RWPE2 (cell line): ENCODE measurements at regions not wholly inside any gene's neighbourhood (a gene's known extent, or its start where the extent isn't known, plus 50 kb on each side); places are given as distances from the start of the nearest gene placed in this dataset.

Experiments
- ATAC-seq: fragments of 200-7000 bp; cut with Tn5 transposase; 3 replicates; pipeline ENCODE4 v1.9.1; 2021; ENCODE audit warnings: low read depth
- DNase-seq: peaks from one replicate; pipeline ENCODE4 v3.0.0-alpha.2; 2020; ENCODE audit warnings: low spot score
- H3K27ac ChIP-seq: fragments of 450-650 bp; 2 replicates; pipeline ENCODE4 v1.5.1; 2017; ENCODE audit warnings: mild to moderate bottlenecking; ENCODE audit not compliant: poor library complexity, severe bottlenecking
- H3K27me3 ChIP-seq: fragments of 250-450 bp; sonication (Bioruptor Pico); 2 replicates; pipeline ENCODE4 v1.5.1; 2021; ENCODE audit warnings: mild to moderate bottlenecking, moderate library complexity; ENCODE audit not compliant: insufficient read depth, poor library complexity, severe bottlenecking
- H3K36me3 ChIP-seq: fragments of 250-450 bp; sonication (Bioruptor Pico); 2 replicates; pipeline ENCODE4 v1.5.1; 2020; ENCODE audit warnings: low read depth, mild to moderate bottlenecking, moderate library complexity
- H3K4me1 ChIP-seq: fragments of 250-450 bp; sonication (Bioruptor Pico); 2 replicates; pipeline ENCODE4 v1.5.1; 2021; ENCODE audit warnings: mild to moderate bottlenecking, moderate library complexity; ENCODE audit not compliant: insufficient read depth, poor library complexity, severe bottlenecking
- H3K4me3 ChIP-seq: fragments of 250-450 bp; sonication (Bioruptor Pico); 2 replicates; pipeline ENCODE4 v1.5.1; 2021; ENCODE audit warnings: mild to moderate bottlenecking, moderate library complexity; ENCODE audit not compliant: severe bottlenecking
- H3K9me3 ChIP-seq: fragments of 250-450 bp; sonication (Bioruptor Pico); 2 replicates; pipeline ENCODE4 v1.5.1; 2021; ENCODE audit warnings: mild to moderate bottlenecking, moderate library complexity; ENCODE audit not compliant: severe bottlenecking
- TF ChIP-seq, protein P1 (sequence below): fragments of 450-650 bp; IDR thresholded peaks from one replicate; pipeline ENCODE4 v1.5.1; 2017; ENCODE audit warnings: mild to moderate bottlenecking, moderate library complexity; ENCODE audit not compliant: poor library complexity, severe bottlenecking

GRCh38 chr2:187985195-187985594, 306.5 kb upstream of the GULP1 start:
- TF ChIP-seq, protein P1, sequence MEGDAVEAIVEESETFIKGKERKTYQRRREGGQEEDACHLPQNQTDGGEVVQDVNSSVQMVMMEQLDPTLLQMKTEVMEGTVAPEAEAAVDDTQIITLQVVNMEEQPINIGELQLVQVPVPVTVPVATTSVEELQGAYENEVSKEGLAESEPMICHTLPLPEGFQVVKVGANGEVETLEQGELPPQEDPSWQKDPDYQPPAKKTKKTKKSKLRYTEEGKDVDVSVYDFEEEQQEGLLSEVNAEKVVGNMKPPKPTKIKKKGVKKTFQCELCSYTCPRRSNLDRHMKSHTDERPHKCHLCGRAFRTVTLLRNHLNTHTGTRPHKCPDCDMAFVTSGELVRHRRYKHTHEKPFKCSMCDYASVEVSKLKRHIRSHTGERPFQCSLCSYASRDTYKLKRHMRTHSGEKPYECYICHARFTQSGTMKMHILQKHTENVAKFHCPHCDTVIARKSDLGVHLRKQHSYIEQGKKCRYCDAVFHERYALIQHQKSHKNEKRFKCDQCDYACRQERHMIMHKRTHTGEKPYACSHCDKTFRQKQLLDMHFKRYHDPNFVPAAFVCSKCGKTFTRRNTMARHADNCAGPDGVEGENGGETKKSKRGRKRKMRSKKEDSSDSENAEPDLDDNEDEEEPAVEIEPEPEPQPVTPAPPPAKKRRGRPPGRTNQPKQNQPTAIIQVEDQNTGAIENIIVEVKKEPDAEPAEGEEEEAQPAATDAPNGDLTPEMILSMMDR = no peak
- H3K4me3 ChIP-seq = no peak overlapping the region
- DNase-seq (no peak), ATAC-seq (no peak)
- no peaks in the 10 kb centered on the region for H3K36me3 ChIP-seq
- H3K27ac ChIP-seq = no peak overlapping the region
- peaks cover 3% of the 10 kb centered on the region for H3K4me1 ChIP-seq
- H3K9me3 ChIP-seq = no peaks in the 10 kb centered on the region
- H3K27me3 ChIP-seq = no peaks in the 10 kb centered on the region

DNA sequence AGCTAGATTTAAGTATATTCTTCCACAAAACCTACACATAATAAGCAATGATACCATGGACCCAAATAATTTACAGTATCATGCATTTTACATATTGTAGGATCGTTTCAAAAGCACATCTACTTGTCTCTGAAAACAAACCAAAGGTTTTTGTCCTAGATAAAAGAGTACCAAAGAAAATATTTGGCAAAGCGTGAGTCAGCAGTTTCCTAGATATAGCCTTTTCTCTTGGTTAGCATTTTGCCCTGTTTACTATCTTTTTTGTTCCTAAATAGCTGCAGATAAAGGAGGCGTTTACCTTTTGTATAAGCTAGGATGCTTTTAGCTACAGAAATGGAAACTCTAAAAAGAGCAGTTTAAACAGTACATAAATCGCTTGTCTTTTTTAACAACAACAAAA, 305.8 kb upstream of the GULP1 start:
- Histone ChIP-seq H3K4me3 (no peak overlapping the region), H3K27me3 (no peaks in the 10 kb centered on the region), H3K27ac (no peak overlapping the region), H3K36me3 (no peaks in the 10 kb centered on the region), H3K9me3 (no peaks in the 10 kb centered on the region), H3K4me1 (peaks cover 3% of the 10 kb centered on the region)
- TF ChIP-seq, protein P1 = no peak
- DNase-seq (no peak), ATAC-seq (no peak)

- Histone ChIP-seq H3K27ac (no peak overlapping the region), H3K9me3 (no peaks in the 10 kb centered on the region), H3K4me3 (no peak overlapping the region), H3K36me3 (no peaks in the 10 kb centered on the region), H3K27me3 (no peaks in the 10 kb centered on the region), H3K4me1 (peaks cover 3% of the 10 kb centered on the region)
- DNase-seq = no peak
- ATAC-seq = peak; percentile 76
- TF ChIP-seq, protein P1 = no peak
These were observed 305.1 kb upstream of the GULP1 start for GRCh38 chr2:187986390-187987105.

- TF ChIP-seq, protein P1 = no peak
- ATAC-seq (no peak), DNase-seq (no peak)
- H3K9me3 ChIP-seq = no peaks in the 10 kb centered on the region
- no peak overlapping the region for H3K4me3 ChIP-seq
- H3K4me1 ChIP-seq = peaks cover 3% of the 10 kb centered on the region
- no peak overlapping the region for H3K27ac ChIP-seq
- no peaks in the 10 kb centered on the region for H3K36me3 ChIP-seq
- H3K27me3 ChIP-seq = no peaks in the 10 kb centered on the region
These were observed 303.3 kb upstream of the GULP1 start for GRCh38 chr2:187988348-187988747.

DNA sequence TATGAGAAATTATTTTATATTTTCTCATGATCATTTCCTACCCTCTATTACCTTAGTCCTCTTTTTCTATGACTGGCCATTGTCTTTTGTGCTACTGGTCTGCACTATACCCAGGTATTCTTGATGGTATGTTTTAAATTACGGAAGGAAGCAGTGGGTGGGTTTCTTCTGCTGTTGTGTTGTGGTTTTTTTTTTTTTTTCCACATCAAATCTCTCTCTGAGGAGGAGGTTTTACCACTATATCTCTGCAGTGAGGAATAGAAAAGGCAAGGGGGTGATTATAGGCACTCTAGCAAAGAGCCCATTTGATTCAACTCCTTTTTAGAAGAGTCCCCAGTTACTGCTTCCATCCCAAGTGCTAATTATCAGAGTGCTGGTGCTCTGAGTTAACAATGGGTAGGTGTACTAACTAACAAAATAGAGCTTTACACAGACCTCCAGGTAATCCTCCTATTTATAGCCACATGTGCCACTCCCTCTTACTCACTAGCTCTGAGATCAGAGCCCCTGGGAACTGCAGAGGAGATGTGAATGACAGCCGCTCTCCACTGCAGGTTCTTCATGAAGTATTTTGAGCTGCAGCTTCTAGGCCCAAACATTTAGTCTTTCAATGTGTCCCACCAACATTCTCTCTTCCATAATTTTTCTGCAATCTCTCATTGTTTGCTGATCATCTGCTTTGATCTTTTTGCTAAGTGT, 301.6 kb upstream of the GULP1 start:
- TF ChIP-seq, protein P1 = no peak
- ATAC-seq (peak; percentile 55; the same call in 1 of the 3 replicates), DNase-seq (no peak)
- Histone ChIP-seq H3K27me3 (no peaks in the 10 kb centered on the region), H3K27ac (no peak overlapping the region), H3K9me3 (no peaks in the 10 kb centered on the region), H3K4me3 (no peak overlapping the region), H3K36me3 (no peaks in the 10 kb centered on the region), H3K4me1 (peaks cover 3% of the 10 kb centered on the region)
